Nephron (organoid): ENCODE measurements at regions not wholly inside any gene's neighbourhood (a gene's known extent, or its start where the extent isn't known, plus 50 kb on each side); places are given as distances from the start of the nearest gene placed in this dataset.

Source experiments
- H3K27ac Mint-ChIP-seq, 3 experiments: 2 replicates each; pipeline ENCODE4 v1.8.0; 2020; ENCODE audit warnings: mixed read lengths in 3 of 3, mild to moderate bottlenecking in 2 of 3, moderate library complexity in 1 of 3
- H3K27me3 Mint-ChIP-seq: 2 replicates; pipeline ENCODE4 v1.8.0; 2021; ENCODE audit warnings: low read depth, mild to moderate bottlenecking, moderate library complexity, mixed read lengths
- H3K36me3 Mint-ChIP-seq: 2 replicates; pipeline ENCODE4 v1.8.0; 2020; ENCODE audit warnings: low read depth, mixed read lengths
- H3K4me1 Mint-ChIP-seq: 2 replicates; pipeline ENCODE4 v1.8.0; 2020; ENCODE audit warnings: mixed read lengths
- H3K4me3 Mint-ChIP-seq, 3 experiments: 2 replicates each; pipeline ENCODE4 v1.8.0; 2020; ENCODE audit warnings: mild to moderate bottlenecking in 3 of 3, mixed read lengths in 3 of 3, moderate library complexity in 2 of 3
- H3K9me3 Mint-ChIP-seq: 2 replicates; pipeline ENCODE4 v1.8.0; 2020; ENCODE audit warnings: mixed read lengths
- CTCF ChIP-seq, 3 experiments: fragments of 200-600 bp; sonication (generic); IDR thresholded peaks; one replicate each; pipeline ENCODE4 v1.5.0; 2021; ENCODE audit warnings: antibody characterized with exemption in 3 of 3; ENCODE audit not compliant: unreplicated experiment in 3 of 3

GRCh38 chr7:116436305-116436826, 63.2 kb upstream of the CAV2 start:
- Mint-ChIP-seq H3K36me3 (no peaks in the 10 kb centered on the region), H3K9me3 (peaks cover 4% of the 10 kb centered on the region), H3K4me3 (no peak overlapping the region), H3K27me3 (no peaks in the 10 kb centered on the region), H3K27ac (no peak overlapping the region), H3K4me1 (no peaks in the 10 kb centered on the region)
- TF ChIP-seq CTCF (IDR thresholded peaks at IDR 0.05; ENCODE audit: unreplicated experiment in 3 of 3) = no peak

DNA sequence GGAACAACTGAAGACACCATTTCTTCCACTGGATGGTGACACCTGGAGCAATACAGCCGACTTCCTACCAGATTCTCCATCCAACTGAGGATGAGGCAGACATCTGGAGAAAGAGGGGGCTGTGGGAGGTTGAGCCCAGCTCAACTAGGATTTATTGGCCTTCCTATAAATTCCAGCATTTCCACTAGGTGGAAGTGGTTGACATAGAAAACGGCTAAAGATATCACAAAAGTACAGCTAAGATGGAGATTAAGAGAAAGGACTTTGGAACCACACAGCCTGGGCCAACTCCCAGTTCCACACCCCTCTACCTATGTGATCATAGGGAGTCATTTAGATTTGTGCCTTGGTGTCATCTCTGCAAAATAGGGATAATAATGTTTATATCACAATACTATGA, 61.3 kb upstream of the CAV2 start:
- peaks cover 4% of the 10 kb centered on the region for H3K4me1 Mint-ChIP-seq
- TF ChIP-seq CTCF (IDR thresholded peaks at IDR 0.05; ENCODE audit: unreplicated experiment in 3 of 3) = no peak
- H3K9me3 Mint-ChIP-seq = peaks cover 4% of the 10 kb centered on the region
- H3K36me3 Mint-ChIP-seq = no peaks in the 10 kb centered on the region
- no peak overlapping the region for H3K4me3 Mint-ChIP-seq
- no peaks in the 10 kb centered on the region for H3K27me3 Mint-ChIP-seq
- H3K27ac Mint-ChIP-seq = no peak overlapping the region

GRCh38 chr7:116439005-116439404, 60.5 kb upstream of the CAV2 start:
- peaks cover 4% of the 10 kb centered on the region for H3K9me3 Mint-ChIP-seq
- H3K36me3 Mint-ChIP-seq = no peaks in the 10 kb centered on the region
- H3K27ac Mint-ChIP-seq = no peak overlapping the region
- no peak for TF ChIP-seq CTCF (IDR thresholded peaks at IDR 0.05; ENCODE audit: unreplicated experiment in 3 of 3)
- peaks cover 4% of the 10 kb centered on the region for H3K4me1 Mint-ChIP-seq
- no peaks in the 10 kb centered on the region for H3K27me3 Mint-ChIP-seq
- H3K4me3 Mint-ChIP-seq = no peak overlapping the region

GRCh38 chr7:116439841-116440549, 59.5 kb upstream of the CAV2 start:
- Mint-ChIP-seq H3K4me3 (no peak overlapping the region), H3K27me3 (no peaks in the 10 kb centered on the region), H3K27ac (no peak overlapping the region), H3K9me3 (peaks cover under 1% of the 10 kb centered on the region), H3K36me3 (no peaks in the 10 kb centered on the region), H3K4me1 (peaks cover 4% of the 10 kb centered on the region)
- no peak for TF ChIP-seq CTCF (IDR thresholded peaks at IDR 0.05; ENCODE audit: unreplicated experiment in 3 of 3)

- Mint-ChIP-seq H3K9me3 (no peaks in the 10 kb centered on the region), H3K27me3 (no peaks in the 10 kb centered on the region), H3K27ac (peak overlapping the region in 1 of 3 experiments; percentile 4), H3K4me3 (no peak overlapping the region), H3K4me1 (peaks cover 4% of the 10 kb centered on the region), H3K36me3 (no peaks in the 10 kb centered on the region)
- TF ChIP-seq CTCF (IDR thresholded peaks at IDR 0.05; ENCODE audit: unreplicated experiment in 3 of 3) = no peak
Observed at GRCh38 chr7:116441534-116441933, 58.0 kb upstream of the CAV2 start.

DNA sequence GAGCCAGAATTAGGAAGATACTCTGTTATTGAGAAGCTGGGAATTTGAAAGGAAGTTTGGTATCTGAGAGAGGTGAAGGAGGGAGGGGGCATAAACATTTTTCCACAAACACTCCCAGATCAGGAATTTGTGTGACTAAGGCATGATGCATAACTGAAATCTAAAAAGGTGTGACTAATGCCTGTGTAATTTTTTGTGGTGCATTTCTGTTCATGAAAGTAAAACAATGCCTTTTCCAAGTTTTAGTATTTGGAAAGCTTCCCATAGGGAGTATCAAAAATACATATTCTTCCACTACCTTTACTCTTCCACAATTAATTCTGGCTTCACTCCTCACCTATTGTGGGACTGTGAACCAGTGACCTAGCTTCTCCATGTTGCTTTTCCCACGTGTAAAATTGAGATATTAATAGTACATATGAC, 56.4 kb upstream of the CAV2 start:
- Mint-ChIP-seq H3K4me1 (peaks cover 4% of the 10 kb centered on the region), H3K27me3 (no peaks in the 10 kb centered on the region), H3K36me3 (no peaks in the 10 kb centered on the region), H3K27ac (no peak overlapping the region), H3K9me3 (no peaks in the 10 kb centered on the region), H3K4me3 (no peak overlapping the region)
- TF ChIP-seq CTCF (IDR thresholded peaks at IDR 0.05; ENCODE audit: unreplicated experiment in 3 of 3) = no peak
